ENCODE measurements at regions not wholly inside any gene's neighbourhood (a gene's known extent, or its start where the extent isn't known, plus 50 kb on each side); places are given as distances from the start of the nearest gene placed in this dataset.
"Not testable (repeated sequence)": the region's sequence is repeated elsewhere in the genome, so short reads cannot be mapped to it uniquely, and the experiment has no call there.

DNA sequence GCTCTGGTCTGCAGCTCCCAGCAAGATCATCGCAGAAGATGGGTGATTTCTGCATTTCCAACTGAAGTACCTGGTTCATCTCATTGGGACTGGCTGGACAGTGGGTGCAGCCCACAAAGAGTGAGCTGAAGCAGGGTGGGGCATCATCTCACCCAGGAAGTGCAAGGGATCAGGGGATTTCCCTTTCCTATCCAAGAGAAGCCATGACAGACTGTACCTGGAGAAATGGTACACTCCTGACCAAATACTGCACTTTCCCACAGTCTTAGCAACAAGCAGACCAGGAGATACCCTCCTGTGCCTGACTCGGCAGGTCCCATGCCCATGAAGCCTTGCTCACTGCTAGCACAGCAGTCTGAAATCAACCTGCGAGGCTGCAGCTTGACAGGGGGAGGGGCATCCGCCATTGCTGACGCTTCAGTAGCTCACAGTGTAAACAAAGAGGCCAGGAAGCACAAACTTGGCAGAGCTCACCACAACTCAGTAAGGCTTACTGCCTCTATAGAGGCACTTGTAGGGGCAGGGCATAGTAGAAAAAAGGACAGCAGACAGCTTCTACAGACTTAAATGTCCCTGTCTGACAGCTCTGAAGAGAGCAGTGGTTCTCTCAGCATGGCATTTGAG lies 60.5 kb downstream of the AREG start:
- DNase-seq, result peak; percentile 41
- not testable (repeated sequence) for H3K27me3 ChIP-seq, H3K36me3 ChIP-seq, H3K9me3 ChIP-seq, H3K4me3 ChIP-seq

DNA sequence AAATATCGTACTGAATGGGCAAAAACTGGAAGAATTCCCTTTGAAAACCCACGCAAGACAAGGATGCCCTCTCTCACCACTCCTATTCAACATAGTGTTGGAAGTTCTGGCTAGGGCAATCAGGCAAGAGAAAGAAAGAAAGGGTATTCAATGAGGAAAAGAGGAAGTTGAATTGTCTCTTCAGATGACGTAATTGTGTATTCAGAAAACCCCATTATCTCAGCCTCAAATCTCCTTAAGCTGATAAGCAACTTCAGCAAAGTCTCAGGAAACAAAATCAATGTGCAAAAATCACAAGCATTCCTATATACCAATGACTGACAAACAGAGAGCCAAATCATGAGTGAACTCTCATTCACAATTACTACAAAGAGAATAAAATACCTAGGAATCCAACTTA lies 64.4 kb downstream of the AREG start:
- not testable (repeated sequence) for H3K9me3 ChIP-seq, DNase-seq, H3K36me3 ChIP-seq, H3K4me3 ChIP-seq, H3K27me3 ChIP-seq

DNA sequence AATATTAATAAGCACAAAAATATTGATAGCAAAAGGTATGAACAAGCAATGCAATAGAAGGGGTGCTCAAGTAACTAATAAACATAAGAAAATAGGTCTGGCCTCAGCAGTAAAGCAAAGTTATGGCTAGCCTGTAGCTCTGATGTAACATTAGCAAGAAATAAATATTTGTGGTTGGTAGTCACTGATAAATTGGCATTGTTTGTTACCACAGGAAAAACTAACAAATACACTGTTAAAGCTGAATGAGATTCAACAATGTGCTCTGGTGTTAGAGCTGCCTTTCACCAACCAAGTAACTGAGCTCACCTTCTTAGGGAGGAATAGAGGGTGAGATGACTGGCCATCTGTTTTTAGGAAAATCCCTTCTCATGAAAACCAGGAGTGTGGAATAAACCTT lies 71.4 kb downstream of the AREG start:
- Histone ChIP-seq H3K27me3 (no peaks in the 10 kb centered on the region), H3K36me3 (no peaks in the 10 kb centered on the region), H3K9me3 (no peaks in the 10 kb centered on the region), H3K4me3 (no peak overlapping the region)
- DNase-seq, result no peak

DNA sequence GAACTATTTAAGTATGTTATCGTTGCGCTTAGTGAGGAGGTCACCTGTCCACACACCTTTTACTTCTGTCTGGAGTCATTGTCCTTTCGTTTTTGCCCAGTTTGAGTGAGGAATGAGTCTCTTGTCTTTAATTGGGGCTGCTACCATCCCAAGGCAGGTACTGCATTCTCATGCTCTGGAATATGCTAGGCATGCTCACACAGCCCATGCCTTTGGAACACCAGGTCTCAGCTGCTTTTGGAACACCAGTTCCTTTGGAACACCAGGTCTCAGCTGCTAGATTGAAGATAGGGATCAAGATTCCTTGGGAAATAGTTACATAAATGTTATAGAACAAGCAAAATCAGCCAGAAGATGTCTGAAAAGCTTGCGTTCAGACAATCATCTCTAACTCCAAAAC lies 73.1 kb downstream of the AREG start:
- Histone ChIP-seq H3K9me3 (no peaks in the 10 kb centered on the region), H3K27me3 (no peaks in the 10 kb centered on the region), H3K36me3 (no peaks in the 10 kb centered on the region), H3K4me3 (no peak overlapping the region)
- DNase-seq, result no peak

DNA sequence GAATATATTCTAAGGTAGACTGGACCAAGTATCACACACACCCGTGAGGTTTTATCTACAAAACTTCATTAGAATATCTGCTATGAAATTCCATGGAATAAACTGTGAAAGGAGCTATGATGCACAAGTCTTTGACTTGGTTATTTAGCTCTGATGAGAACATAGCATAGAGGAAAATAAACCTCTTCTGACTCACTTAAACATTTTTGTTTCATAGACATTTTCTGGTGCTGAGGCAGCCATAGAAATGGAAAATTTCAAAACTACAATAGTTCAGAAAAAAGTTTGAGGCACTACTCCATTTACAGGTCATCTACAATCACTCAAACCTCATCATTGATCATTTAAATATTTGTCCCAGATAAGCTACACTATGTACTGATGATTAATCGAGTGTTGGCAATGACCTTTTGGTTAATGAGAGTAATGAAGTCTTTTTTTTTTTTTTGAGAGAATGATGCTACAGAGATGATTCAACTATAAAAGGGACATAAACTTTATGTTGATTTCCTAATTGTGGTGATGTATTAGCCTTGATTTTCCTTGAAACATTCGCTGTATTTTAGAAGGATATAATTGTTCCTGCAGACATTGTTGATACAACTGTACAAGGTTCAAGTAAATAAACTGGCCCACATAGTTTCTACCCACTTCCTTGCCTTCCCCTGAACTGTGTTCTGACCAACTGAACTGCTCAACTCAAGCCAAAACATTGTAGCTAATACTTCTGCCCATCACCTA lies 77.5 kb downstream of the AREG start:
- Histone ChIP-seq H3K27me3 (no peaks in the 10 kb centered on the region), H3K9me3 (no peaks in the 10 kb centered on the region), H3K4me3 (no peak overlapping the region), H3K36me3 (no peaks in the 10 kb centered on the region)
- no peak for DNase-seq

DNA sequence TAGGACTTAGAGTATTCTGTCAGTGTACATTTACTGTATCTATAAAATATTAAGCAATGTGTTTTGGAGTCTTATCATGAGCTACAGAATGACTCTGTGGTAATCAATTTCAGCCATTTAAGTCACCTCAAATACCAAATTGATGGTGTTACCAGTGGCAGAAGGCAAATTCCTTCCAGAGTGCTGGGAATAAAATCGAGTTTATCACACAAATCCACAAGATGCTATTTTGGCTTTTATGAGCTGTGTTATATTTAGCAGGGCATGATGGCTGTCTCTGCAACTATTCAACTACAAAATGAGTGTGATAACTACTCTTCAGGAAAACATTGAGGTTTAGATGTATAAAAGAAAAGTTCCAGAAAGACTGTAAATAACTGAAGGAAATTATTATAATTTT lies 78.2 kb downstream of the AREG start:
- no peak for DNase-seq
- no peaks in the 10 kb centered on the region for H3K36me3 ChIP-seq
- no peak overlapping the region for H3K4me3 ChIP-seq
- no peaks in the 10 kb centered on the region for H3K27me3 ChIP-seq
- no peaks in the 10 kb centered on the region for H3K9me3 ChIP-seq

DNA sequence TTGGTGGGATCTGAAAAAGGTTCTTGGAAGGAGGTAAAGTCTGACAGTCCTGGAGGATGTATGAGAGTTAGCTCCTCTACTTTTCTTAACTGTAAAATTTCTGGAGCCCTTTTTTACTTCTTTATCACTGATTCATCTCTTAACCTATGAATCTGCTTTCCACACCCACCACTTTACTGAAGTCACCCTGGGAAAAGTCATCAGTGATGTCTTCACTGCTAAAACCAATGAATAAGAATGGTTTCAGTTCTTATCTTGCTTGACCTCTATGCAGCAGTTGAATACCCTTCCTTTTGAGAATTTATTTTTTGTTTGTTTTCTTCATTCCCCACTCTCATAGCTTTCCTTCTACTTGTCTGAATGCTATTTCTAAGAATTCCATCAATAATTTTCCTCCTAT lies 80.0 kb downstream of the AREG start:
- H3K9me3 ChIP-seq, result no peaks in the 10 kb centered on the region
- DNase-seq, result no peak
- no peak overlapping the region for H3K4me3 ChIP-seq
- no peaks in the 10 kb centered on the region for H3K36me3 ChIP-seq
- H3K27me3 ChIP-seq, result no peaks in the 10 kb centered on the region

DNA sequence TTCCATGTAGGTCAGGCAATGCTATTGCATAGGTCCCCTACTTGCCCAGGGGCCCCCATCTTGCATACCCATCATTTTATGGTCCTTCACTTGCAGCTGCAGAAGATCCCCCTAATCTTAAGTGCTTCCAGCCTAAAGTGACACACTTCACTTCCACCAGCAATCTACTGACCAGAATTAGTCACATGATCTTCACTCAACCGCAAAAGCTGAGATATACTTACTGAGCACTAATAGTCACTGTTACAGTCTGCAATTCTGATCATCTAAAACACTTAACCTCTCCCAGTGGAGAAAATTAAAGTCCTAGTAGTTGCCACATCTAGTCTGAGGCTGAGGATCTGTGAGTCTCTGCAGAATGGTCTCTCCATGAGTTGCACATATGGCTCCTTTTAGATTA lies 82.1 kb downstream of the AREG start:
- H3K36me3 ChIP-seq, result no peaks in the 10 kb centered on the region
- no peaks in the 10 kb centered on the region for H3K27me3 ChIP-seq
- no peaks in the 10 kb centered on the region for H3K9me3 ChIP-seq
- no peak for DNase-seq
- H3K4me3 ChIP-seq, result no peak overlapping the region

DNA sequence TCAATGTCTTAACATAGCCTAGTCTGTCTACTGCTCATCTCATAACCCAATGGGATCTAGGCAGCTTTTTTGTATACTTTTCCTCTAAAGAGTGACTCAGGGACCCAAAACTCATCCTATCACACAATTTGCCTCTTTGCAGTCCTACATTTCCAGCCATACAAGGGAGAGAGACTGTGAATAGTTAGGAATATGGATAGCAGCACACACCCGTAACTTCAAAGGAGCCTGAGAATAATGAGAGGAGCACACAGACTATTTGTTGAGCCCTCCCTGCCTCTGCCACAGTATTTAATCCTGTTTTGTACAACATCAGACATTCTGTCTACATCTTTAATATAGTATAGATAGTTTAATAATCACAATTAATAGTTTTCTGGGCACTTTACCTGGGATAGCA lies 83.2 kb downstream of the AREG start:
- H3K9me3 ChIP-seq, result no peaks in the 10 kb centered on the region
- DNase-seq, result no peak
- no peaks in the 10 kb centered on the region; the same call in 1 of the 2 replicates for H3K27me3 ChIP-seq
- H3K36me3 ChIP-seq, result no peaks in the 10 kb centered on the region
- H3K4me3 ChIP-seq, result no peak overlapping the region

DNA sequence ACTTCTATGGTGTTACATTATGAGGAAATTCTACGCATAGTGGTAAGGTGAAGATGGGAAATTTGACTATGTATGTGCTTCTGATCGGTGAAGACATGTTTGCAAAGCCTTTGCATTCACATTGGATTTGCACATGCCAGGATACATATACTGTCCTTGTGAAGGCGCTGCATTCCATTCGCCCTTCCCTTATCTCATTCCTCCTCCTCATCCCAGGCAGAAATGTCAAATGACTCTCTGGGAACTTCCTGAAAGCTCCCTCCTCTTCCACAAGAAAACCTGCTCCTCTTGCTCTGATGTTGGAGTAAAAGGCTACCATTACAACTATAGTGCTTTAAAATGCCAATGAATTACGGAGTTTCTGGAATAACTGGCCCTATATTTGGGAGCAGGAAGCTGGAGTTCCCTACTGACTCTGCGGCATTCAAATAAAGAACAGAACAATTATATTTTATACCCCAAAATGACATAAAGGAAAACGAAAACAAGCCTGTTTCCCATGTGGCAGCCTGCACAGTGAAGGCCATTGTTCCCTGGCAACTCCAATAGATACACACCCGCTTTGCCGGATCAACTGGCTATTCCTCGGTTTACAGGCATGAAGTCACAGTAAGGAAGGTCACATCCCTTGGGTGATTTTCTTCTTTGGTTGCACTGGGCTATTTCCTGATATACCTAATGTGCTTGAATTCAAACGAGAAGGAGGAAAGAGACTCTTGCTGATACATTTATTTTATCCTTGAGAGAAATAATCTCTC lies 84.5 kb downstream of the AREG start:
- H3K36me3 ChIP-seq, result no peaks in the 10 kb centered on the region
- H3K9me3 ChIP-seq, result no peaks in the 10 kb centered on the region
- no peak for DNase-seq
- H3K4me3 ChIP-seq, result no peak overlapping the region
- no peaks in the 10 kb centered on the region; the same call in 1 of the 2 replicates for H3K27me3 ChIP-seq

DNA sequence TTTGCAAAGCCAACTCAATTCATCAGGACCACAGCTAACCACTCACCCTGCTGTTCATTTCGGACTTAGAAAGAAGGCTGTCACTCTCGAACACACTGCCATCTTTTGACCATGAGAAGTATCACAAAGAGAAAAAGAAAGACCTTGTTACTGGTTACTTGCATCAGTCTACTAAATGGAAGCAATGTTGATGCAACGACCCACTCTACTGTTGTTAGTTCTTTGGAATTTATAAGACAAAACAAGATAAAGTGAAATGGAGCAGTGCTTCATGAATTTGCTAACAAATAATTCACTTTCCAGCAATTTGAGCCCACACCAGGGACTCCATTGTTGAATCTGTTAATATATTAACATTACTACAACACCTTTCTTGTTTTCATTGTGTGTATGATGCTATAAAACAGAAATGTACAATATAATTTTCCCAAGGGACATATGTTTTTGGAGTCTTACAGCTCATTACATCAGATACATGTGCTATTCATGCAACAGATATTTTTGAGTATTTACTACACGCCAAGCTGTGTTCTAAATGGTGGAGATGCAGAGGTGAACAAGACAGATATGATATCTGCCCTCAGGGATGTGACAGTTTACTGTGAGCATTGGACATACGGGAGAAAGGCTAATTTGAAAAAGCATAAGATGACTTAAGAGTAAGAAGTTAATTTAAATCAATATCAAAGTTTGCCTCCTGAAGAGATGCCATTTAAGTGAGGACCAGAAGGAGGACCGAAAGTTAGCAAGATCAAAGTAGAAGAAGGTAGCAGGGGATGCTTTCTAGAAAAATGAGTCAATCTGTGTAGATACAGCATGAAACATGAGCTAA lies 87.2 kb downstream of the AREG start:
- H3K27me3 ChIP-seq, result no peaks in the 10 kb centered on the region; the same call in 1 of the 2 replicates
- peak; percentile 3 for DNase-seq
- no peaks in the 10 kb centered on the region for H3K9me3 ChIP-seq
- H3K4me3 ChIP-seq, result no peak overlapping the region
- H3K36me3 ChIP-seq, result no peaks in the 10 kb centered on the region

DNA sequence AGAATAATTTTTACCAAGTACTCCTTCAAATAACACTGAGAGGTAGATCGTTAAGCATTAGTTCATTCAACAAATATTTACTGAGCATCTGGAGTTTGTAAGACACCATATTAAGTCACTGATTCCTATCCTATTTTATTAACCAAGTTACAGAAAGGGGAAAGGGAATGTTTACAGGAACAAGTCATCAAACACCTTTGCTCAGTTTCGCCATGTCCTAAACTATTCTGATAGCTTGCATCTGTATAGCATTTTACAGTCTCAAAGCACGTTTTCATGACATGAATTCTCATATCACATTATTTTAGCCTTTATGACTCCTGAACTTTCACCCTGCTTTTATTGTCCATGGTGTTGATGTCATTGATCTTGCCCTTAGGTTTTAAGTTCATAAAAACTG lies 89.2 kb downstream of the AREG start:
- H3K4me3 ChIP-seq, result no peak overlapping the region
- H3K9me3 ChIP-seq, result no peaks in the 10 kb centered on the region
- no peaks in the 10 kb centered on the region for H3K36me3 ChIP-seq
- no peaks in the 10 kb centered on the region; the same call in 1 of the 2 replicates for H3K27me3 ChIP-seq
- no peak for DNase-seq

DNA sequence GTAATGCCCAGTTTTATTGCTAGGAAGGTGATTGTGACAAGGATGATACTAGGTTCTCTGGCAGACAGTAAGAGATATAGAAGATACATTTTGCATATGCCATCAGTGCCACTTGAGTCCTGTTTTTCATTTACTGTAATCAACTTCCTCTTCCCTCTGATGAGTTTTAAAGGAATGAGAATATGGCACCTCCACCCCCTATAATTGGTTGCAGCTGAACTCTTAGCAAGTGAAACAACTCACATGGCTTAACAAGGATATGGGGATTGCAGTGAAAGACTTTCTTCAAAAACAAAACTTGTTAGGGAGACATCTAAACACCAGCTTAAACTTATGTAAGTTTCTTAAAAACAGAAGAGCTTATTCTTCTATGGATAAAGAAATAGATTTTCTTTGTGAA lies 90.0 kb downstream of the AREG start:
- no peaks in the 10 kb centered on the region for H3K36me3 ChIP-seq
- DNase-seq, result no peak
- H3K4me3 ChIP-seq, result no peak overlapping the region
- H3K9me3 ChIP-seq, result no peaks in the 10 kb centered on the region
- H3K27me3 ChIP-seq, result no peaks in the 10 kb centered on the region; the same call in 1 of the 2 replicates

DNA sequence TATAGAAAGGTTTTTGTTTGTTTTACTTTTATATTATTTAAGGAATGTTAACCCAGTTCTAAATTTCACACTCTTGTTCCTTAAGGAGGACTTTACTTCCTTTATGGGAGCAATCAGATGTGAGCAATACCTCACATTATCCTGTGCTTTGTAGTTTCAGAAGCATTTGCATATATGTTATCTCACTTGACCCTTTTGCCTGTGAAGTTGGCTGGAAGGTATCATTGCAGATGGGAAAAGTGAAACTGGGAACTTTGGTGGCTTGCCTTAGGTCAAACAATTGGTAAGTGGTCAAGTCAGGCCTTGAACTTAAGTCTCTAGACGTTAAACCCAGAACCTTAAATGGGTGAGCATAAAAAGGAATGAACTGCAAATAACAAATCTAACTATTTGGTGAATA lies 90.6 kb downstream of the AREG start:
- Histone ChIP-seq H3K27me3 (no peaks in the 10 kb centered on the region; the same call in 1 of the 2 replicates), H3K4me3 (no peak overlapping the region), H3K36me3 (no peaks in the 10 kb centered on the region), H3K9me3 (no peaks in the 10 kb centered on the region)
- no peak for DNase-seq

DNA sequence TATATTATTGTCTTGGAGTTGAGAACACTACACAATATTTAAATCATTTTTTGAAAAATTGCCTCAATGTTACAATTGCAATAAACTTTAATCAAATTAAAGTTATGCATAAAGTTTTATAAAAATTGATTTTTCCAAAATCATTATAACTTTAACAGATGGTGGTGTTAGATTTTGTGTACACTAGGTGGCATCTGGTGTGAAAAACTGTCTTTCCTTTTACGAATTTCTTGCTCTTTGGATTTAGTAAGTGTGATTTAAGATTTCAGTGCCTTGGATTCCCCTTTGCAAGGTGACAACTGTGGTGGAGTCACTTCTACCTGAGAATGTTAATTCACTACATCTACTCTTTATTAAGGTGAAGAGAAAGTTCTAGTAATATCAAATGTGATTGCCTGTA lies 91.6 kb downstream of the AREG start:
- Histone ChIP-seq H3K4me3 (no peak overlapping the region), H3K36me3 (no peaks in the 10 kb centered on the region), H3K9me3 (no peaks in the 10 kb centered on the region), H3K27me3 (no peaks in the 10 kb centered on the region; the same call in 1 of the 2 replicates)
- DNase-seq, result no peak

DNA sequence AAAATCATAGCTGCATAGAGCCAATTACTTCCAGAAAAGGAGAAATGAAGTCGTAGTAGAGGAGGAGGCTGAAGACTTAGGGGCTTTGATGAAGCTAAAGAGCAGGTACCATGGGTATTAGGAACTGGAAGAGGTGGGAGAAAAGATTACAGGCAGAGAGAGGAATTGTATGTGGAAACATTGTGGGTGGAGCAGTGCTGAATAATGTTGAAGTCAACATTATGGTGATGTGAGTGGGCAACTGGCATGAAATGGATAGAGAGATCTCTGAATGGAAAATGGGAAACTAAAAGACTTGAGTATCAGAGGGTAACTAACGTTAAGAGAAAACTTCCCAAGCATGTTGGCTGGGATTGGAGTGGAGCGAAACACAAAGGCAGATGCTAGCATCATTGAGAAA lies 92.5 kb downstream of the AREG start:
- no peak overlapping the region for H3K4me3 ChIP-seq
- no peak for DNase-seq
- H3K27me3 ChIP-seq, result no peaks in the 10 kb centered on the region; the same call in 1 of the 2 replicates
- no peaks in the 10 kb centered on the region for H3K9me3 ChIP-seq
- no peaks in the 10 kb centered on the region for H3K36me3 ChIP-seq

All from MG63 (cell line).